ENCODE measurements at regions not wholly inside any gene's neighbourhood (a gene's known extent, or its start where the extent isn't known, plus 50 kb on each side); places are given as distances from the start of the nearest gene placed in this dataset.

DNA sequence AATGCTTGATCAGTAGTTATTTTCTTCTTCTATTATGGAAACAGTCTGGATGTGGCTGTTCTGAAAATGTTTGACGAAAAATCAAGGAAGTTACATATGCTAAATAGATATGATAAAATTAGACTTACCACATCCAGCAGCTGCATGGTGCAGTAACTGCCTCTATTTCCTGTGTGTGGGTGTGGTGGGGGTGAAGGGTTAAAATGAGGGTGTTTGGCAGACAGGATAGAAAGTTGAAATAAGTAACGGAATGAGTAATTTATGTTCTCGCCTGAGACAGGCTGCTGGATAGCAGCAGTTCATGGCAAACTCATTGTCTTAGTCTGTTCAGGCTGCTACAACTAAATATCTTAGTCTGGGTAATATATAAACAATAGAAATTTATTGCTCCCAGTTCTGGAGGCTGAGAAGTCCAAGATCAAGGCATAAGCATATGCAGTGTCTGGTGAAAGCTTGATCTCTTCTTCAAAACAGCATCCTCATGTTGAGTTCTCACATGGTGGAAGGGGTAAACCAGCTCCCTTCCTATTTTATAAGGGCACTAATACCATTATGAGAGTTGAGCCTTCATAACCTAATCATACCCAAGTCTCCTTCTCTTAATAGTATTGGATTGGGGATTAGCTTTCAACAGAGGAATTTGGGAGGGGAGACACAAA, 1248.9 kb downstream of the SLITRK5 start:
- no peak for DNase-seq

DNA sequence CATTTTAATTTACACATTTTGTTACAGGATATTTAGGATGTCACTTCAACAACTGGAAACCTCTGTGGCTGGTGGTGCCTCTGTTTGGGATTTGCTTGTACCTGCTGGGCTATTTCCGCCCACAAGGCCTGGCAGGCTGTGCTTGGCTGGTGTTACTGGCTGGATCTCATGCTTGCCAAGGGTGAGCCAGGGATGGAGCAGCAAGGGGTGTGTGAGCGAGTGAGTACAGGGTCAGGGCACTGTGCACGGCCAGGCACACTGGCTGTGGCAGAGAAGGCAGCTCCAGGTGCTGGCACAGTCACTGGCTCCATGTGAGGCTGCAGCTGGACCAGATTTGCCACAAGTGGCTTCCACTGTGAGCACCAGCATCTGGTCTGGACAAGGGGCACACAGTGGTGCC, 1254.8 kb downstream of the SLITRK5 start:
- DNase-seq = no peak

DNA sequence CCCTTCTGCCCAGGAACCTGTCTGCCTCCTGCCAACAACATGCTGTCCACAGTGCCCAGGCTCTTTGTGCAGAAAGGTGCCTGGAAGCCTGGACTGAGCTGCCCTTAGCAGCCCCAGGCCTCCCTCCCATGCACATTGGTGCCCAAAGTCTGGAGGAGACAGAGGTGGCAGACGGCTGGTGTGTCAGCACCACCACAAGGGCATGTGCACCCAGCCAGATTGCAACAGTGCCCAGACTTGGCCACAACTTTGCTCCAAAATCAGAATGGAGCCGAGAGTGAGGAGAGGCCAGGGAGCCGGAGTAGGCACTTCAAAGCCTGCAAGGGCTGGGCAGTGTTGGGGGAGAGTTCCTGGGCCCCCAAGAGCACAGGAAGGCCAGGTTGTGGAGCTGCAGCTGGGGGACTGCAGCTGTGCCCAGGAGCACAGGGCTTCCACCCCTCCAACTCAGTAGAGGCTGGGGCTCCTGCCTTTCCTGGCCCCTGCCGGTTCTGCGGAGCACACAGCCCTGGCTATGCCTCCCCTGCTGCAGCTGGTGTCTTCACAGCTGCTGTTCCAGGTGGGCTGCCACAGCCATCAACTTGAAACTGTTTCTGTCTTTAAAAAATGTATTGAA, 1255.8 kb downstream of the SLITRK5 start:
- DNase-seq = no peak

- DNase-seq = no peak
Measured at GRCh38 chr13:88932950-88933349, 1261.8 kb downstream of the SLITRK5 start.

- no peak for DNase-seq
Measured at GRCh38 chr13:88937384-88937783, 1266.2 kb downstream of the SLITRK5 start.

- no peak for DNase-seq
Measured at GRCh38 chr13:88945793-88946192, 1274.6 kb downstream of the SLITRK5 start.

GRCh38 chr13:88948501-88948900, 1277.3 kb downstream of the SLITRK5 start:
- DNase-seq = no peak

DNA sequence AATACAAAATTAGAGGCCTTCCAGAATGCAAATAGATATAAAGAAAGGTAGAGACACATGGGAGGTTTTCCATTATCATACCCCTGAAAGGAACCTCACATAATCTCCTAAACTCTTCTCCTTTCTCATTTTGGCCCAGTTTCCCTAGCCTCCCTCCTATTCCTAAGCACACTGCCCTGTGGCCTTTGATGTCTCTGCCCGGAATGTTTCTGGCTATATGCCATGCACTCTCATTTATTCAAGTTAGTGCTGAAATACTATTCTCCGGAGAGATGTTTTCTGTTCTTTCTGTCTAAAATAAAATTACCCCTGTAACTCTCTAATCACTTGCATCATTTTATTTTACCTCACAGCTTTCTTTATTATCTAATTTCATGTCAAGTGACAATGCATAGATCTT, 1287.7 kb downstream of the SLITRK5 start:
- no peak for DNase-seq

DNA sequence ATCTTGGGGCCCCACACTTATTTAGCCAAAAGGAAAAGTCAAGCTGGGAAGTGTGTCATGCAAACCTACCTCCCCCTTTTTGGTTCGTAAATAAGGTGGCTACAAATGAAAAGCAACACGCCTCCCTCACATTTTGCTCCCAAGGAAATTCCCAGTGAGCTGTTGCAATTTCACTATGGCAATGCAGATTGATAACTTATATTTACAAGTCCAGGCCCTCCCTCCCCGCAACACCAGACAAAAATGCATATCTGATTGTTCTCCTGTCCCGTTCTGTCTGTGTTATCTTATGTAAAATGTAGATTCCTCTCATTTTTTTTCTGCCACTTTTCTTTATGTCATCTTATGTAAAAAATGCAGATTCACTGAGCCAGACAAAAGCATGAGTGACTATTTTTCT, 1305.3 kb downstream of the SLITRK5 start:
- no peak for DNase-seq

GRCh38 chr13:88978607-88979006, 1307.4 kb downstream of the SLITRK5 start:
- no peak for DNase-seq

DNA sequence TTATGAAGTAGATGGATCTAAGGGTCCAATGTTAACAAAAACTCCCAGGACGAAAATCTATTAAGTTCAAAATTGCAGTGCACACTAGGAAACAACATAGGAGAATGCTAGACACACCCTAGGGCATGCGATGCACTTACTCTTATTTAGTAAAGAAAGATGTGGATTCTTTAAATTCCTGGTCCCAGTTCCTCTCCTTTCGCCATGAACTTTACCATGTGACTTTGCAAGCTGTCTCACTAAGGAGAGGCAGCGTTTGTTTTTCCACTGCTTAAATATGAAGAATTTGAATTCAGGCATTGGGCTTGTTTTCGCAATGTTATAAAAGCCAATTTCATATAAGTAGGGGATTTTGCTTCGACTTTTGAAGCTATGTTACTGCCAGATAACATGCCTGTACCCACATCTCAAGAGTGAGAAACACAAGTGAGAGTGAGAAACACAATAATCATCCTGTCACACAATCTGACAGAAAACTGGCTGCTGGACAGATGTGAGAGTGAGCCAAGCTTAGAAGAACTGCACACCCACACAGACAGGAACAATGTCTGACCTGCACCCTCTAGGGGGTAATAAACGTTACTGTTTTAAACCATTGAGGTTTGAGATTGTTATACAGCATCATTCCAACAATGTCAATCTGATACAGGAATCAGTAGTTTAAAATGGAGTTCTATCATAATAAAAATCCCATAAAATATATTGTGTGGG, 1308.4 kb downstream of the SLITRK5 start:
- DNase-seq = no peak

DNA sequence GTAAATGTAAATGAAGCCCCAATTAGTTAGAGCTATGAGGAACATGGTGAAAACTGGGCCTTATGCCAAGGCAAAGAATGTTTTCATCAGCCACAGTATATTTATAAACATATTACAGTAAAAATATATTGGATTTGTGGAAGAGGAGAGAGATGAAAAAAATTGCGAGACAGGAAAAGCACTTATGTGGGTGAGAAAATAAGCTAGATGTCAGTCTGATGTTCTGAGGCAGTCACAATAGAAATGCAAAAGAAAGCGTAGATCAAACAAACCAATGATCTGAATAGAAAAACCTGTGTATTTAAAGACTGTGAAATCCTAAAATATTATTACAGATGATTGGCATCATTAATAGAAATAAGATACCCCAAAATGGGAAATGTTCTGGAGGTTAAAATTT, 1332.5 kb downstream of the SLITRK5 start:
- DNase-seq = no peak

GRCh38 chr13:89011615-89012014, 1340.4 kb downstream of the SLITRK5 start:
- DNase-seq = no peak

DNA sequence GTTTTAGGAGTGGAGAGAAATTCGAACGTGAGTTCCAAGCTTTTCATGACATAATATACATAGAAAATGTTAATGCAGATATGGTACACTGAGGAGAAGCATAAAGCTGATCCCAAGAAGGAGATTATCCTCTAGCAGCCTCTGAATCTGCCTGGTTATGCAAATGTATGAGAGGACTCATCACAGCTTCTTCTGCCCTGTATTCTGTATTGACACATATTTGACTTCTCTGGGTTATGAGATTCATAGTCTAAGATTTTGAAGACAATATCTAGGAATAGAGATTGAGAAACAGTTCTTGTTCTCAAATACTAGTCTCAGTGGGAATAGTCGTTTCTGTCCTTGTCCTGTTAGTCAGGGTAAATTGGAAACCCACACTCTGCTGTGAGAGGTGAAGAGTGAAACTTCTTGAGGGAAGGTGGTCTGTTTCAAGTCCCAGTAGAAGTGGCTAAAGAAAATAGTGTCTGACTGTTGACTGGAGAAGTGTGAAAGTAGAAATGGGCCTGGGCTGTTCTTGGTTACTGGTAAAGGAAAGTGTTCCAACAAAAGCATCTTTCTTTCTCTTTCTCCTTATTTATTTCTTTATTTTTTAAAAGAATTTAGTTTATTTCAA, 1356.6 kb downstream of the SLITRK5 start:
- no peak for DNase-seq

GRCh38 chr13:89029062-89029461, 1357.9 kb downstream of the SLITRK5 start:
- DNase-seq = no peak

- no peak for DNase-seq
Measured at GRCh38 chr13:89034015-89034414, 1362.8 kb downstream of the SLITRK5 start.

DNA sequence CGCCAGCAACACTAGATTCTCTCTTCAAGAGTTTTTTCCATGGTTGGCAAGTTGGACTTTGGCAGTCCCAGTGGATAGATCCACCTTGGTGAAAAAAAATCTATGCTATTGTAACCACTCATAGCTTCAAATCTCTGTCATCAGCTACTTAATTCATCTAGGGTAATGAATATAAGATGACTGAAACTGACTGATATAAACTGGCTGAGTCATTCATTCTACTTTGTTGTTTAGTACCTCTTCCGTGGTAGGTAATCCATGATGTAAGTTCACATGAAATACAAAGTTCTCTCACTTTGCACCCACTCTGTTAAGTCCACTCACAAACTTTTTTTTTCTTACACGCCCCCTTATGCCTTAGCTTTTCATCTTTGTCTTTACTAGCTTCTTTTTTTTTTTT, 1381.5 kb downstream of the SLITRK5 start:
- DNase-seq = no peak

DNA sequence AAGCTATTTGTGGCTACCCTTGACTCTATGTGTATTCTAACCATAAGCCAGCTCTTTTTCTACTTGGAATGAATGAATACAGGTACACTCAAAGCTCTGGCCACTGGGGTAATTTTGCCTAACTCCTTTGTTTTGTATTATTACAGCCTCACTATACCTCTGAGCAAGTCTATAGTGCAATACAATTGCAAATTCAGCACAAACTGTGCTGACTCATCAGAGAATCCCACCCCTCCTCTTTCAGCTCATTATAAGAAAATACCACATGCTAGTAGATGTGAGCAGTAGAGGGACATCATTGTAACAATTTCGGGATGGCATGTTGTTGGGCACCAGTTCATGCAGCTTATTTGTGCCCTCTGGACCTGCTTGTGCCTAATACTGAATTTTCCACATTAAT, 1382.2 kb downstream of the SLITRK5 start:
- DNase-seq = no peak

DNA sequence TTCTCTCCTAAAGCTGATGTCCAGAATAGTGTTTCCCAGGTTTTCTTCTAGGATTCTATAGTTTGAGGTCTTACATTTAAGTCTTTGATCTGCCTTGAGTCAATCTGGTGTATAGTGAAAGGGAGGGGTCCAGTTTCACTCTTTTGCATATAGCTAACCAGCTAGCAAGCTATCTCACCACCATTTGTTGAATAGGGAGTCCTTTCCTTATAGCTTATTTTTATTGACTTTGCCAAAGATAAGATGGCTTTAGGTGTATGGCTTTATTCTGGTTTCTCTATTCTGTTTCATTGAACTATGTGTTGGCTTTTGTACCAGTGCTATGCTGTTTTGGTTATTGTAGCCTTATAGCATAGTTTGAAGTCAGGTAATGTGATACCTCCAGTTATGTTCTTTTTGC, 1386.1 kb downstream of the SLITRK5 start:
- DNase-seq = no peak

DNA sequence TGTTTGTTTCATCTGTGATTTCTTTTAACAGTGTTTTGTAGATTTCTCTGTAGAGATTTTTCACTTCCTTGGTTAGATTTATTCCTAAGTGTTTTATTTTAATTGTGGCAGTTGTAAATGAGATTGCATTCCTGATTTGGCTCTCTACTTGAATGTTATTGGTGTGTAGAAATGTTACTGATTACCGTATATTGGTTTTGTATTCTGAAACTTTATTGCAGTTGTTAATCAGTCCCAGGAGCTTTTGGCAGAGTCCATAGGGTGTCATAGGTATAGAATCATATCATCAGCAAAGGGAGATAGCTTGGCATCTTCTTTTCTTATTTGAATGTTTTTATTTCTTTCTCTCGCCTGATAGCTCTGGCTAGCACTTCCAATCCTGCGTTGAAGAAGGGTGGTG, 1386.7 kb downstream of the SLITRK5 start:
- DNase-seq = no peak

DNA sequence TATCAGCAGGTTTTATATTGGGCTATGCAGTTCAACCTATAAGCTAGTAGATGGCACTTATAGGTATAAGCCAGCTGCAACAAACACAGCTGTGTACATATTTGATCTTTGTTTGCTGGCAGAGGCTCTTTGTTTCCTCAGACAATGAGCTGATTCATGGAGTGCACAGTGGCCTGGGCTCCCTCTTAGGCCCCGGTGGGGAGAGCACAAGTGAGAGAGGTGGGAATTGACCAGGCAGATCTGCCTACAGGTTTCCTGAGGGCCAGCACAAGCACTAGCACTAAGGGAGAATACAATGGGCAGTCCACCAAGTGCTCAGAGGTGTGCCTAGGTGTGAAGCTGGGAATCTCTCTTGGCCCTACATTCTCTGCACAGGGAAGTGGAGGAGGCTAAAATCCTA, 1390.7 kb downstream of the SLITRK5 start:
- DNase-seq = no peak

- DNase-seq = no peak
Measured at GRCh38 chr13:89066868-89067466, 1395.8 kb downstream of the SLITRK5 start.

- DNase-seq = no peak
Measured at GRCh38 chr13:89072979-89073378, 1401.8 kb downstream of the SLITRK5 start.

- no peak for DNase-seq
Measured at GRCh38 chr13:89076622-89077021, 1405.5 kb downstream of the SLITRK5 start.

All from cerebellar nuclear complex (tissue), 1 donor.